Stimulated activated naive CD4-positive, alpha-beta T cell (primary cell): ENCODE measurements at regions not wholly inside any gene's neighbourhood (a gene's known extent, or its start where the extent isn't known, plus 50 kb on each side); places are given as distances from the start of the nearest gene placed in this dataset.
"Not testable (repeated sequence)": the region's sequence is repeated elsewhere in the genome, so short reads cannot be mapped to it uniquely, and the experiment has no call there.

Experiments used
- DNase-seq, 6 experiments: peaks; one replicate each; lab custom pipeline; 2025; lab: John Stamatoyannopoulos, UW

GRCh38 chr14:28607661-28608060, 158.9 kb upstream of the FOXG1 start:
- no peak for DNase-seq

DNA sequence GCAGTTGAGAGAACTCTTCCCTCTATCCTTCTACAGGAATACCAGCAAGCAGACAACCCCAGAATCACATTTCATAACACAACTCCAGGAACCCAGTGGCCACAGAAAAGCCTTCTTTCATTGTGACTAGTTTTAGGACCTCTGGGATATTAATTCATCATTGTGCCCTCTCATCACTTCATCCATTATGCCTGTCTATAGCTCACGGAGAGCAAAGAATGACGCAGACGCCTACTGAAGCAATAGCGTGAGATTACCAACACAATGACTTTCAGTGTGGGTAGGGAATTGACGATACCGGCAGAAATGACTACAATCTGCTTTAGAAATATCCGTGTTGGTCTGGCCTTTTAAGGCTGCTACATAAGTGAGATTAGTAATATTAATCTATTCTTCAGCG, 158.1 kb upstream of the FOXG1 start:
- no peak for DNase-seq

GRCh38 chr14:28608851-28609828, 157.4 kb upstream of the FOXG1 start:
- no peak for DNase-seq

DNA sequence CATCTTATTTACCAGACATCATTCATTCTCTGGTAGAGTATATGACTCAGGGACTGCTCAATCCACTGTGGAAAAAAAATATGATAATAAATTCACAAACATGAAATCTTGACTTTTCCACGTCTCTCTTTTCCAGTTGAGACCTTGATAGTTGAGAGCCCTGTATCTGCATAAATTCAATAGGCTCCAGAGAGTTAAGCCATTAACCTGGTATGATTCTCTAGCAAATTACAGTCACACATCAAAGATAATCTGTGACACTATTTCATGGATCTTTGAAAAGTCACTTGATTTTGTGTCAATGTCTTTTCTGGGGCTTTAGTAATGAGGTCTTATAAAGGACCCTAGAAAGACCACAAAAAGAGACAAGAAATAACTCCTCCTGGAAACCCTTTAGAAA, 154.2 kb upstream of the FOXG1 start:
- DNase-seq = no peak

DNA sequence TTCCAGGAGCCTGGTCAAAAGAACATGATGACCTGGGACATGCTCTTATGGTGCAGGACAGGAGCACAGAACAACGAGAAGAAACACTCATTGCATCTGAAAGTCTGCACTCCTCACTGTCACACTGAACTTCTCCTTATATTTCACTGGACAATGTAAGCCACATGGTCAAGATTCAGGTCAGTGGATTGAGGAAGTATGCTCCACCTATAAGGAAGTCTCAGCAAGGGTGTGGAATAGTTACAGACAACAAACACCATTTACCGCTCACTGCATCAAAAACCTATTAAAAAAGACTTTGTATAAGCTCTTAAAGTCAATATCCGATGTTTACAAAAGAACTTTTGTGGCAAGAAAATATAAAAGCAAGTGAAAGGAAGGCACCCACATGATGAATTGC, 153.1 kb upstream of the FOXG1 start:
- no peak for DNase-seq

GRCh38 chr14:28626780-28627179, 139.8 kb upstream of the FOXG1 start:
- no peak for DNase-seq

GRCh38 chr14:28629328-28630004, 137.1 kb upstream of the FOXG1 start:
- no peak for DNase-seq

GRCh38 chr14:28630100-28630499, 136.5 kb upstream of the FOXG1 start:
- no peak for DNase-seq

DNA sequence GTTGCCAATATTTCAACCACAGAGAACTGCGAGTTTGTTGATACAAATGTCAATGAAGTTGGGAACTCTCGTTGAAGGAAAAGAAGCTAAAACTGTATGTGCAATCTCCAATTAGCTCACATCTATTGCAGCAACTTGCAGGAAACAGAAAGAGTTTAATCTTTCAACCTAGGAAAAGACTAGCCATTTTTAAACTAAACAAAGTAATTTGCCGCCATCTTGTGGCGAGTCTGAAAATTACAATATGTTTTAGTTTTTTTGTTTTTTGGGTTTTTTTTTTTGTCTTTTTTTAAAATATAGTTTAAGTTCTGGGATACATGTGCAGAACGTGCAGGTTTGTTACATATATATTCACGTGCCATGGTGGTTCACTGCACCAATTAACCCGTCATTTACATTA, 131.2 kb upstream of the FOXG1 start:
- no peak for DNase-seq

DNA sequence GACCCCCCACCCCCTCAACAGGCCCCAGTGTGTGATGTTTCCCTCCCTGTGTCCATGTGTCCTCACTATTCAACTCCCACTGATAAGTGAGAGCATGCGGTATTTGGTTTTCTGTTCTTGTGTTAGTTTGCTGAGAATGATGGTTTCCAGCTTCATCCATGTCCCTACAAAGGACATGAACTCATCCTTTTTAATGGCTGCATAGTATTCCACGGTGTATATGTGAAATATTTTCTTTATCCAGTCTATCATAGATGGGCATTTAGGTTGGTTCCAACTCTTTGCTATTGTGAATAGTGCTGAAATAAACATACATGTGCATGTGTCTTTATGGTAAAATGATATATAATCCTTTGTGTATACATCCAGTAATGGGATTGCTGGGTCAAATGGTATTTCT, 130.8 kb upstream of the FOXG1 start:
- not testable (repeated sequence) for DNase-seq

- DNase-seq = not testable (repeated sequence)
These were observed 125.4 kb upstream of the FOXG1 start for GRCh38 chr14:28641189-28641588.

DNA sequence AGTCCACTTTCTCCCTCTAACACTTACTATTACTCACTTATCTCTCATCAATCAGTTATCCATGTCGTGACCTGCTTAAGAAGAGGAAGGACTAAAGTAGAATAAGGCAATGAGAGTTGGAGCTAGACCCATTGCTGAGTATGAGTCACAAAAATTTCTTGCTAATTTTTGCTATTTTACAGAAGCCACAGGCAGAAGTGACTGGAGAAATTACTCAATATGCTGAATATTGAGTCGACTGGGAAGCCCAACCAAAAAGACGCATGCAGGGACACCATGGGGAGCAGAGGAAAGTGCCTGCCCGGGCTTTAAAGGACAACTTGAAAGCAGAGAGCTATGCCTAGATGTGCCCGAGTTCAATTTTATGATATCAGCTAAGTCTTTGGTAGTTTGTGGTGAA, 115.4 kb upstream of the FOXG1 start:
- no peak for DNase-seq

DNA sequence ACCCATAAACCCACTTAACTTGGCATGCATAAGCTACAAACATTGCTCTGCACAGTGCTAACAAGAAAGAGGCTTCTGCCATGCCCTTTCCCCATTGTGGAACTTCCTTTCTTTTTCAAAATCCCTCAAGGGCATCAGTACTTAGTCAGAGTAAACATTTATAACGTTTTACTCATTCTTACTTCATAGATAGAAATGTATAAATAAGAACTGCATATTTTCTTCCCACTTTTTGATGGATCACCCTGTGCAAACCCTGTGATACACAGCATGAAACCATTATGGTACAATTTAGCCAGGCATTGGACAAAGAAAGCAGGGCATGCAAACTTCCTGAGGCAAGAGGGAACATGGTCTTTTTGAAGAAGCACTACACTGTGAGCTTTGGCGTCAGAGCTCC, 113.8 kb upstream of the FOXG1 start:
- no peak for DNase-seq

DNA sequence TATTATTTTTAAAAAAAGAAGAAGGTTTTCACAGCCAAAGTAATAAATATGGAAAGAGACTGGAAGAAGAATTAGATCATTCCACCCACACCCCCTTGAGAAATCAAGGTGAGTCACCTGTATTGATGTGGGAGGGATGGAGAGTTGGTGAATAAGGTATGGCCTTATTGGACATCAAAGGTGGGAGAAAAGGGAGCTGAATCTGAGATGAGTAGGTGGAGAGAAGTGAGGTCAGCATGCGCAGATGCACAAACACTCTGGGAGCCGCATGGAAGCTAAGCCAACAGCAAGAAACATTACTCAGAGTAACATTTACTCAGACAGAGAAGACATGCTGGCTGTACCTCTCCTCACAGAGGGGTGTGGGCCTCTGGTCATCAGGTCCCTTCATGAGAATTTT, 113.1 kb upstream of the FOXG1 start:
- DNase-seq = no peak

GRCh38 chr14:28656704-28657255, 109.8 kb upstream of the FOXG1 start:
- DNase-seq = no peak

DNA sequence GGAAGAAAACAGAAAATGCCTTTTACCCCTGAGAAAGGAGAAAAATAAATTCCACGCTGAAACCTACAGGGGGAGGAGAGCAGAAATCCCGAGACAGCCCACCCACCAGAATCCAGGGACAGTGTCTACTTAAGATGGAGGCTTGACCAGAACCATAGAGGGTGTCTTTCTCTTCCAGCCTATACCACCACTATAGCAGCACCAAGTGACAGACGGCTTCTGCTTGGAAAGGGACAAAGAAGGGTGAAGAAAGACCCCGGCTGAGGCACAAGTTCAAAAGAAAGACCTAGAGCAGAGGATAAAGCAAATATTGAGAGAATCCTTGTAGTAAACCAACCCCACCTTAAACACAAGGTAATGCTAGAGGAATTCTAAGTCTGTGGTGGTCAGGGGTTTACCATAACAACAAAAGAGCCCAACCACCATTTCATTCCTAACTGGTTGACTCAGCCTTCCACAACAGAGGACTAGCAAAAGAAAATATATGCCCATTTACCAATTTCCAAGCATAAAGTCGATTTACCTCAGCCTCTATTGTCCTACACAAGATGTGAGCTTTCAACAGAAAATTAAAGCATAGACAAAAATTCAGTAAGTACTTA, 105.3 kb upstream of the FOXG1 start:
- DNase-seq = no peak

- no peak for DNase-seq
These were observed 99.6 kb upstream of the FOXG1 start for GRCh38 chr14:28666961-28667360.

DNA sequence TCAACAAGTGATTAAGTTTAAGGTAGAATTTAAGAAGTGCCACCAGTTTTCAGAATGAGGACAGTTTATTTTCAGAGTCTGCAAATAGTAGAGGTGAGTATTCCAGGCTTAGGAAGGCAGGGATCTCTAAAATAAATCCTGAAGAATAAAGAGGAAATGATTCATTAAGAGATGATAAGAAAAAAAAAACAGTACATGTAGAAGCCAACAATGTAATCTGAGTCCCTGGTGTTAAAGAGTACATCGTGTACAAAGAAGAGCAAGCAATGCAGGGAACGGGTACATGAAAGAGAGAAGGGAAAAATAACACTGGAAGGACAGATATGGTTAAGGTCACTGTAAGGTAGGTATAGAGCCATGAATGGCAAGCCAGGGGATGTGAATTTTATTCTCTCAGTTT, 95.2 kb upstream of the FOXG1 start:
- DNase-seq = no peak

DNA sequence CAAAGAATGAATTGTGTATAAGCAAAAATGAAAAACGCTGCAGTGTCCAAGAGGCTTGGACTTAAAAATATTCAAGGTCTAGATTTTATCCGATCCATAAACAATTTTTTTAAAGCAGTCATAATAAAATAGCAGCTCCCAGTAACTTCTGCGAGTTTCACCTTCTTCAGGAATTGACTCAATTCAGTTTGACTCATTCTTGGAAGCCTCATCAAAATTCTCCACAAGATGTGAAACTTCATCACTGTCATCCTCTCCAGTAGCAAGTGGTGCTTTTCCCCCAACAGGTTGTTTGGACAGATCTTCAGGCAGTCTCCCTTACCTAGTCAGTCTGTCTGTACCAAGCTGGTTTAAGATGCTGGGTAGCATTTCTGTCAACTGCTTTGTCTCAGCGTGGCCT, 93.5 kb upstream of the FOXG1 start:
- no peak for DNase-seq

DNA sequence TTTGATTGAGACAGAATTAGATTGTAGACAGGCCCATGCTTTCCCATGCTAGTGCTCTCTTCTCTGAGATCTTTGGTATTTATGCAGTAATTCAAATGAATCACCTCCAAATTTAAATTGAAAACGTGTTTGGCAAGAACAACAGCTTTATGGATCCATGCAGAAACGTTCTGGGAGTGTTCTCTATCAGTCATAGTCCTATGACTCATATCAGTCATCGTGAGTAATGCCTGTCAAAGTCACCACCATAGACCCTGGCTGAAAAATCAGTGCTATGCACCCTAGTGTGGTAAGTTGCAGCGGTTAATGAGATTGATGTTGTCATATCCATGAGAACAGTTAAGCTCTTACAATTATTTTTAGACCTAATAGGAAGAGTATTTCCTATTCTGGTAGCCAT, 90.1 kb upstream of the FOXG1 start:
- DNase-seq = no peak

DNA sequence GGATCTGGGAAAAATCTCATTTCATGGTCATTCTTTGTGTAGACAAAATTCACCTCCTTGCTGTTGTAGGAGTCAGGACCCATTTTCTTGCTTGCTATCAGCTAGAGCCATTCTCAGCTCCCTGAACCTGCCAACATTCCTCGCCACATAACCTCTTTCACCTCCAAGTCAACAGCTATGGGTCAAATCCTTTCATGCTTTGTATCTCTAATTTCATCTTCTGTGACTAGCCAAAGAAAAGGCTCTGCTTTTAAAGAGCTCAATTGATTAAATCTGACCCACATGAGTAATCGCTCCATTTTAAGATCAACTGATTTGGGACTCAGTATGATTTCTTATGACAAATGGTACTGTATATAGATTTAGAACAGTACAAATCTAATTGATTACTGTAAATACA, 89.2 kb upstream of the FOXG1 start:
- DNase-seq = no peak

DNA sequence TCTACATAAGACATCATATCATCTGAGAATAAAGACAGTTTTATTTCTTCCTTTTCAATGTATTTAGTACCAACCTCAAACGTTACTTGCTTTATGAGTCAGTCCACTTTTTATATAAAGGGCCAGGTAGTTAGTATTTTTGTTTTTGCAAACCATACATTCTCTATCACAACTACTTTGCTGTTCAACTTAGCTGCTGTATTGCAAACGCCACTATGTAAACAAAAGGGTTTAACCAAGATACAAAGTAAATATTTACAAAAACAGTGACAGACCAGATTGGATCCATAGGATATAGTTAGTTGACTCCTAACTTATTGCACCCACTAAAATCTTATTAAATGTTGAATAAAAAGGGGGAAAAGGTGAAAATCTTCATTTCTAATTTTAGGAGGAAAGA, 87.7 kb upstream of the FOXG1 start:
- no peak for DNase-seq

- no peak for DNase-seq
These were observed 84.9 kb upstream of the FOXG1 start for GRCh38 chr14:28681681-28682080.
